Body of pancreas (tissue), 4 donors: ENCODE measurements at regions not wholly inside any gene's neighbourhood (a gene's known extent, or its start where the extent isn't known, plus 50 kb on each side); places are given as distances from the start of the nearest gene placed in this dataset.

ENCODE experiments used
- CTCF ChIP-seq, 7 experiments: fragments of 450-650 bp in 4 of 7; fragments of 200-600 bp in 3 of 7; sonication (generic) in 3 of 7; IDR thresholded peaks; one replicate each; pipeline ENCODE4 v1.5.1; 2016 to 2019; ENCODE audit warnings: antibody characterized with exemption in 7 of 7
- POLR2A ChIP-seq, 3 donors: fragments of 450-650 bp; IDR thresholded peaks; one replicate each; pipeline ENCODE4 v1.6.1; 2016; ENCODE audit warnings: antibody characterized with exemption in 3 of 3, mild to moderate bottlenecking in 2 of 3

- TF ChIP-seq CTCF (IDR thresholded peaks at IDR 0.05), result no peak
- TF ChIP-seq POLR2A (IDR thresholded peaks at IDR 0.05), result no peak
These were observed 900.1 kb upstream of the CITED2 start for GRCh38 chr6:140274548-140274947.
